Duodenal mucosa (tissue), 2 donors: ENCODE measurements at regions not wholly inside any gene's neighbourhood (a gene's known extent, or its start where the extent isn't known, plus 50 kb on each side); places are given as distances from the start of the nearest gene placed in this dataset.

ENCODE experiments used
- H3K27ac ChIP-seq: one replicate; pipeline ENCODE4 v1.7.0; 2013; ENCODE audit warnings: low read depth, low read length
- H3K27me3 ChIP-seq, 2 donors: one replicate each; pipeline ENCODE4 v1.7.0; 2013; ENCODE audit warnings: low read length in 2 of 2, control low read depth in 1 of 2; ENCODE audit not compliant: insufficient read depth in 2 of 2, control insufficient read depth in 1 of 2
- H3K36me3 ChIP-seq, 2 donors: one replicate each; pipeline ENCODE4 v1.7.0; 2013; ENCODE audit warnings: low read length in 2 of 2, control low read depth in 1 of 2; ENCODE audit not compliant: insufficient read depth in 2 of 2, control insufficient read depth in 1 of 2
- H3K4me1 ChIP-seq, 2 donors: one replicate each; pipeline ENCODE4 v1.7.0; 2013; ENCODE audit warnings: low read length in 2 of 2, control low read depth in 1 of 2; ENCODE audit not compliant: insufficient read depth in 2 of 2, control insufficient read depth in 1 of 2
- H3K4me3 ChIP-seq, 2 donors: one replicate each; pipeline ENCODE4 v1.7.0; 2013; ENCODE audit warnings: low read length in 2 of 2, low read depth in 1 of 2
- H3K9ac ChIP-seq, 2 donors: one replicate each; pipeline ENCODE4 v1.7.0; 2013; ENCODE audit warnings: low read length in 2 of 2, low read depth in 1 of 2
- H3K9me3 ChIP-seq, 2 donors: one replicate each; pipeline ENCODE4 v1.7.0; 2013; ENCODE audit warnings: low read length in 2 of 2, control low read depth in 1 of 2; ENCODE audit not compliant: control insufficient read depth in 1 of 2

DNA sequence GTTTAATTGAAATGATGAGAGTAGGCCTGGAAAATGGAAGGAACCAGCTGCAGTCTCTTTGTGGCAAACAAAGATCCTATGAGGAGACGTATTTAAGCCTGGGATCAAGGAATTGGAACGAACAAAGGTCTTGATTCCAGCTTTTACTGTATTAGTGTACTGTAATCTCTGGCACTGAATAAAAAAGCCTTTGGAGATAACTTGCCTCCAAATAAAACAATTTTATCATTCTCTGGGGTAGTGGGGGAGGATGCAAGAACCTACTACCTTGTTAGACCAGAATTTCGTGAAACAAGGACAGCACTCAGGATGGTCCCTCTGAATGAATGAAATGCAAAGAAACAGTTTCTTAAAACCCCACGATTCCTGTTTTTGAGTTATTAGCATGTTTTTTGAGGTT is 134.2 kb downstream of the RWDD3 start:
- H3K27ac ChIP-seq, result no peak overlapping the region
- no peak overlapping the region for H3K9ac ChIP-seq
- no peak overlapping the region for H3K4me3 ChIP-seq
- H3K27me3 ChIP-seq, result no peaks in the 10 kb centered on the region
- H3K36me3 ChIP-seq, result no peaks in the 10 kb centered on the region
- H3K9me3 ChIP-seq, result no peaks in the 10 kb centered on the region
- H3K4me1 ChIP-seq, result no peaks in the 10 kb centered on the region

DNA sequence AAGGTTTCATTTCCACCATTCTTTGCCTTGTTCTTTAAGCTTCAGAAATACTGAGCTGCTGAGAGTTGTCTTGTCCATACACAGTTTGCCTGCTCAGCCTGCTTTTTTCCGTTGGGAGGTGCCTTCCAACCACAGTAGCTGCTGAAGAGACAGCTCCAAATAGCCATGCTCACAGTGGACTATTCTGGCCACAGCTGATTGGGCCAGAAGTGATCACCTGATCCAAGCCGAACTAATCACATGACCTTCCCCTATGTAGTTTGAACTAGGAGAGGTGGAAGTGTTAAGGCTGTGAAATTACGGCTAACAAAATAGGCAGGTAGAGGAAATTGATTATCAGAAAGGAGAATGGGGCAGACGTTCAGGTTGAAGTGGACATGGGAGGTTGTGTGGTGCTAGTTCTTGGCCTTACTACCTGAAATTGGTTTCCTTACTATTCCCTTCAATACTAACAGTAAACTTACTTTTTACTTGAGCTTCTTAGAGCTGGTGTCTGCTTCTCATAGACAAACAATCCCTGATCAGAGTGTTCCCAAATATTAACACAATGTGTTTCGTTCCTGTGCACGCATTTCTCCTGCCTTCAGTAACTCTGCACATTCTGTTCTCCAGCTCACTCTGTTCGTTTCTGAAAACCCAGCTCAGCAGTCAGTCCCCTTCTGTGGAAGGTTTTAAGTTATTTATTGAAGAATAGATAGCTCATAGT is 136.1 kb downstream of the RWDD3 start:
- Histone ChIP-seq H3K27me3 (no peaks in the 10 kb centered on the region), H3K36me3 (no peaks in the 10 kb centered on the region), H3K27ac (no peak overlapping the region), H3K4me1 (no peaks in the 10 kb centered on the region), H3K4me3 (no peak overlapping the region), H3K9ac (no peak overlapping the region), H3K9me3 (no peaks in the 10 kb centered on the region)

DNA sequence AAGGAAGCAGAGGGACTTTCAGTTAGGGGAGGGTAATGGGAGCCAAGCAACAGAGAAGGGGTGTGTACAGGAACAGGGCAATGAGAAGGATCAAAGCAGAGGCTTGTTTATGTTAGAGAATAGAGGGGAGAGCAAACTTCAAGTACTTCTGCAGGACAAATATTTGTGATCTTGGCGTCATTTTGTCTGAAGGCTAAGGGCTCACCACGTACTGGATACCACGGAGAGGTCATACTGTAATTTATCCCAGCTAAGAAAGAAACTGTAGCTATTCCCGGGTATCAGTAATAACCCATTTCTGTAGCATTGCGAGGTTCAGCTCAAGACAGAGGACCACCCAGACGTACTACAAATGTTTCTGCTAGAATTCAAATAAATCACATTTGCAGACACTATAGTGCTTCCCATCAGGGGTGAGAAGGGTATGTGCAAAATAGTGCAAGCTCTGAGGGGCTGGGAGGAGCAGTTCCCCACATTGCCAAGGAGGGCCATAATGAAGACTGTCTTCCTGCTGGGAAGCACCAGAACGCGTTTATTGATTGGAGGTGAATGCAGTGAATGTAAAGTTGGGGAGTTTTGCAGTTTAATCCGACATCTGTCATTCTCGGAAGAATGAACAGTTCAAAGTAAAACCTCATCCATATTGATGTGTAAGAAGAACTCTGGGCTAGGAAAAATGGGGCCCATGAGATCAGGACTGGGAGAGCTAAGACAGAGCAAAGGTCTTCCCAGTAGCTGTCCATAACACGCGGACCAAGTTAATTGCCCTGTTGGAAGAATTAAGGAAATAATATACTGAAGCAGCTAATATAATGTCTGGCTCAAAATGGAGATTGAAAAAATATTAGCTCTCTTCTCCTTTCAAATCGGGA is 136.9 kb downstream of the RWDD3 start:
- Histone ChIP-seq H3K36me3 (no peaks in the 10 kb centered on the region), H3K27me3 (no peaks in the 10 kb centered on the region), H3K9me3 (no peaks in the 10 kb centered on the region), H3K4me1 (no peaks in the 10 kb centered on the region), H3K27ac (no peak overlapping the region), H3K9ac (no peak overlapping the region), H3K4me3 (no peak overlapping the region)

DNA sequence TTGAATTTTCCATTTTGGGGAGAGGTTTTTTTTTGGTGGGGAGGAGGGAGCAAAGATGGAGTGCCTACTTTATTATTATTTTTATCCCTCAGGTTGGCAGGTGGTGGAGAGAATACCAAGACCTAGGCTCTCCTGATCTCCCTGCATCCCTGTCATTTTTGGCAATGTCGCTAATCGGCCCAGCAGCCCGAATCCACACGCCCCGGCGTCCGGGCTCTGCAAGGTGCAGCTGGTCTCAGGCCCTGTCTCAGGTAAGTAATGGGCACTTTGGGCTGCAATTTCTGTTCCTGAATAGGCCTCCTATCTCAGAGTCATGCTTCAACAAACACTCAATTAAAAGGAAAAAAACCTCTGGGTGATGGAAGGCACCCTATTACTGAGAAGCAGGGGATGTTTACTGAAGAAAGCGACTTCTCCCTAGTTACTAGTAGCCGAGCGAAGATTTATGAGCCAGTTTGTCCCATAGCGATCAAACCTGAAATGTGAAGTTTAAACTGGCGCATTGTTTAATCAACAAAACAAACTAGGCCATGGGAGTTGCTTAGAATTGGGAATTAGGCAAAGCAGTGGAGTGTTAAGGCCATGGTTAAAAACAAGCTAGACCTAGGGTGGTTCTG is 137.8 kb downstream of the RWDD3 start:
- no peaks in the 10 kb centered on the region for H3K9me3 ChIP-seq
- no peaks in the 10 kb centered on the region for H3K4me1 ChIP-seq
- no peak overlapping the region for H3K4me3 ChIP-seq
- no peaks in the 10 kb centered on the region for H3K27me3 ChIP-seq
- no peaks in the 10 kb centered on the region for H3K36me3 ChIP-seq
- no peak overlapping the region for H3K9ac ChIP-seq
- no peak overlapping the region for H3K27ac ChIP-seq

DNA sequence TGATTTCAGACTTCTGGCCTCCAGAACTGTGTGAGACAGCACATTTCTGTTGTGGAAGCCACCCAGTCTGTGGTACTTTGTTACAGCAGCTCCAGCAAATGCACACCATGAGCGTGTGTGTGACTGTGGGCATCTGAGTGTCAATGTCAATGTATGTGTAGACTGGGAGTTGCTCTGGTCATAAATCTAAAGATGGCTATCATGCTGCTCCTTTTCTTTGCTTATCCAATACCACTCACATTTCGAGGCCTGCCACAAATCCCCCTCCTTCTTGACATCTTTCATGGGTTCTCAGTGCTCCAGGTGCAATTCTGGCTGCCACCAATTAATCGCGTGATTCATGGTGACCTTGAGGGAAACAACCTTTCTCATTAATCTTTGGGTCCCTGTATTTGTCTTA is 141.2 kb downstream of the RWDD3 start:
- Histone ChIP-seq H3K9ac (no peak overlapping the region), H3K4me3 (no peak overlapping the region), H3K9me3 (no peaks in the 10 kb centered on the region), H3K27ac (no peak overlapping the region), H3K27me3 (no peaks in the 10 kb centered on the region), H3K4me1 (no peaks in the 10 kb centered on the region), H3K36me3 (no peaks in the 10 kb centered on the region)

DNA sequence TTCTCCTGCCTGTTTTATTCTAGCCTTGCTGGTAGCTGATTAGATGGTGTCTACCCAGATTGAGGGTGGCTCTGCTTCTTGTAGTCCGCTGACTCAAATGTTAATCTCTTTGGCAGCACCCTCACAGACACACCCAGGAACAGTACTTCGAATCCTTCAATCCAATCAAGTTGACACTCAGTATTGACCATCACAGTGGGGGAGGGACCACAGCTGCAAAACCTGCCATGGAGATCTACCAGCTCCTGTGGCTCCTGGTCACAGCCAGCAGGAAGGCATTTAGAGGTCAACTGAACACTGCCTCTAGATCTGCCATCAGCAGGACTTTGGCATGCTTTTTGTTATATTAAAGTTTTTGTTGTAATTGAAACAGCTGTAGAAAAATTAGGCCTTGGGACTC is 146.9 kb downstream of the RWDD3 start:
- H3K27me3 ChIP-seq, result no peaks in the 10 kb centered on the region
- no peaks in the 10 kb centered on the region for H3K4me1 ChIP-seq
- H3K27ac ChIP-seq, result no peak overlapping the region
- H3K9me3 ChIP-seq, result no peaks in the 10 kb centered on the region
- no peak overlapping the region for H3K4me3 ChIP-seq
- no peaks in the 10 kb centered on the region for H3K36me3 ChIP-seq
- H3K9ac ChIP-seq, result no peak overlapping the region

DNA sequence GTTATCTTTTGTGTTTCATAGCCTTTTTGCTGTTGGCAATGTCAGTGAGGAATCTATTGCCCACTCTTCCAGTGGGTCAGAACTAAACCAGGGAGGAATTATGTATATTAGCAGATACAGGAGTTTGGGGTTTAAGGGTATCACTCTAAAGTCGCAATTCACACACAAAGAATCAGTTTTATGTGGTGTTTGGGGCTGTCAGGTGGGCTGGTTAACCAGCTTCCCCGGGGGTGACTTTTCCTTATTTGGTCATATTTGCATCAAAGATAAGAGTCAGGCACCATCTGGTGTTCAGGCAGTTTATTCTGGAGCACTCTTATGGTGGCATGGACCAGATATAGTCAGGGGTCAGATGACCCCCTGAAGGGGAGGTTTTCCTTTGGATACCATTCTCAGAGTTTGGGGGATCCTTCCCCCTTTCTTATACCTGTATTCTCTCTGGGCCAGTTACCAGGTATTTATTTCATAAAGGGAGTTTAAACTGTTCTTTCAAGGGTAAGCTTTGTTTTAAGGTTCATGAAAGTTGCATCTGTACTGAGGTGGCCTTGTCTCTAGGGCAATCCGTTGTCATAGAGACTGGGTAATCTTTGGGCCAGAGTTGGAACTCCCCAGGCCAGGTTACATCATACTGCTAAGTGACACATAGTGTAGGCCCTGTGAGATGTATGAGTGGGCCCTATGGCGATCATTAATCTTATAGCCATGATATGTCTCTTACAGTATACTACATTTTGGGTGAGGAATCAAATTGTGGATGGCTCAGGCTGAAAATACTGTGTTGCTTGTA is 148.2 kb downstream of the RWDD3 start:
- Histone ChIP-seq H3K9me3 (no peaks in the 10 kb centered on the region), H3K36me3 (no peaks in the 10 kb centered on the region), H3K27me3 (no peaks in the 10 kb centered on the region), H3K27ac (no peak overlapping the region), H3K4me1 (no peaks in the 10 kb centered on the region), H3K9ac (no peak overlapping the region), H3K4me3 (no peak overlapping the region)

DNA sequence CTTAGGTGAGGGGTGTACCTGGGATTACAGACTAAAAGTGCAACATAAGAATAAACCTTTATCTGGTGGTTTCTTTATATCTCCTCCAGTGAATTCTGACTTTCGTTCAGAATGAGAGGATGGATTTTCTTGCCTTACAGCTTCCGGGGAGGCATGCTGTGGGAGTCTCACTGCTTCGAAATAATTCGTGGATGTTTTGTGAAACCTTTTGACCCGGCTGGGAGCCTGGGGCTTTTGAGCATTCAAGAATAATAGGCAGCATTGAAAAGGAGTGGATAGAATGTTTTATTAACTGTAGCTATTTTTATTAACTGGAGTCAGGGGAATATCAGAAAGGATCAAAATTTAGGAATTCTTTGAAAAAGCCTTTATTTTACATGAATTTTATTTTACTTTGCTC is 149.1 kb downstream of the RWDD3 start:
- H3K9me3 ChIP-seq, result no peaks in the 10 kb centered on the region

DNA sequence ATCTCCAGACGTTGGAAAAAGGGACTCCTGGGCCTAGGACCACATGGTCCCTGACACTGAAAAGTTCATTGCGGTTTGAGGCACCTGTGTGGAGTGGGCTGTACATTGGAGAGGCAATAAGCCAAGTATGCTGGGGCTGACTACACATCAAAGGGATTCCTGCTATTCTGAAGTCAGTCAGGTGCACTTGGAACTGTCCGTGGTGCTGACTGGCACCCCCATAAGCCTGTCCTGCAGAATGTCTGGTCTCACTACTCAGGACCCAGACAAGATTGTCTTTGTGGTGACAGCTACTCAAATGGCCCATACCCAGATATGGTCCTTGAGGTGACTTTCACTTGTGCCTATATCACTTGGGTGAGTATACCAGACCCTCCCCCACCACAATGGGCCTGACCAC is 150.6 kb downstream of the RWDD3 start:
- no peak overlapping the region for H3K27ac ChIP-seq
- H3K9ac ChIP-seq, result no peak overlapping the region
- no peak overlapping the region for H3K4me3 ChIP-seq
- no peaks in the 10 kb centered on the region for H3K36me3 ChIP-seq
- H3K27me3 ChIP-seq, result no peaks in the 10 kb centered on the region
- no peaks in the 10 kb centered on the region for H3K4me1 ChIP-seq
- no peaks in the 10 kb centered on the region for H3K9me3 ChIP-seq

More for the DNA sequence above, 149.1 kb downstream of the RWDD3 start:
- Histone ChIP-seq H3K4me1 (no peaks in the 10 kb centered on the region), H3K27ac (no peak overlapping the region), H3K4me3 (no peak overlapping the region), H3K9ac (no peak overlapping the region), H3K27me3 (no peaks in the 10 kb centered on the region), H3K36me3 (no peaks in the 10 kb centered on the region)
